Neuronal stem cell (in vitro differentiated cells): ENCODE measurements at regions not wholly inside any gene's neighbourhood (a gene's known extent, or its start where the extent isn't known, plus 50 kb on each side); places are given as distances from the start of the nearest gene placed in this dataset.

ENCODE experiments used
- DNase-seq: peaks from one replicate; pipeline ENCODE4 v3.0.0-alpha.2; 2013; ENCODE audit warnings: low spot score
- H2AFZ ChIP-seq: one replicate; pipeline ENCODE4 v1.6.1; 2013; ENCODE audit warnings: mild to moderate bottlenecking, low read length, inconsistent platforms
- H2AK5ac ChIP-seq: 2 replicates; pipeline ENCODE4 v1.6.1; 2013; ENCODE audit warnings: low read depth, mild to moderate bottlenecking, inconsistent platforms, low read length, moderate library complexity, mixed read lengths
- H2BK120ac ChIP-seq: 2 replicates; pipeline ENCODE4 v1.6.1; 2013; ENCODE audit warnings: low read depth, mild to moderate bottlenecking, inconsistent platforms, low read length, moderate library complexity, mixed read lengths
- H2BK12ac ChIP-seq: one replicate; pipeline ENCODE4 v1.6.1; 2013; ENCODE audit warnings: low read length, inconsistent platforms
- H2BK15ac ChIP-seq: 2 replicates; pipeline ENCODE4 v1.6.1; 2013; ENCODE audit warnings: mild to moderate bottlenecking, low read length, inconsistent platforms, mixed read lengths
- H2BK5ac ChIP-seq: one replicate; pipeline ENCODE4 v1.6.1; 2013; ENCODE audit warnings: inconsistent platforms, mild to moderate bottlenecking, low read length, moderate library complexity
- H3K14ac ChIP-seq: one replicate; pipeline ENCODE4 v1.6.1; 2013; ENCODE audit warnings: low read length, inconsistent platforms
- H3K18ac ChIP-seq: 2 replicates; pipeline ENCODE4 v1.6.1; 2013; ENCODE audit warnings: low read length, inconsistent platforms
- H3K23ac ChIP-seq: 2 replicates; pipeline ENCODE4 v1.6.1; 2013; ENCODE audit warnings: low read depth, mild to moderate bottlenecking, mixed read lengths, low read length, inconsistent platforms; ENCODE audit not compliant: poor library complexity
- H3K27ac ChIP-seq: replicated peaks from 3 replicates; pipeline ENCODE4 v1.5.1; 2013; ENCODE audit warnings: low read length, inconsistent platforms
- H3K27me3 ChIP-seq, 3 experiments: 2 replicates each; pipeline ENCODE4 v1.6.1; 2013; ENCODE audit warnings: low read length in 3 of 3, mild to moderate bottlenecking in 2 of 3, inconsistent platforms in 1 of 3, low read depth in 1 of 3, mixed read lengths in 1 of 3, moderate library complexity in 1 of 3; ENCODE audit not compliant: control insufficient read depth in 3 of 3, insufficient read depth in 3 of 3
- H3K36me3 ChIP-seq, 2 donors: replicated peaks in 1 of 2; 2 replicates each; pipeline ENCODE4 v1.6.1; 2013; ENCODE audit warnings: low read length in 2 of 2; ENCODE audit not compliant: control insufficient read depth in 2 of 2, insufficient read depth in 2 of 2
- H3K4ac ChIP-seq: 2 replicates; pipeline ENCODE4 v1.6.1; 2013; ENCODE audit warnings: inconsistent platforms, mild to moderate bottlenecking, low read length, moderate library complexity
- H3K4me1 ChIP-seq, 2 donors: 1 replicate in 1 of 2; 2 replicates in 1 of 2; pipeline ENCODE4 v1.6.1; 2013; ENCODE audit warnings: low read length in 2 of 2, low read depth in 1 of 2; ENCODE audit not compliant: control insufficient read depth in 2 of 2, insufficient read depth in 1 of 2
- H3K4me2 ChIP-seq: one replicate; pipeline ENCODE4 v1.6.1; 2013; ENCODE audit warnings: mild to moderate bottlenecking, low read length, inconsistent platforms; ENCODE audit not compliant: insufficient read depth, poor library complexity, severe bottlenecking
- H3K4me3 ChIP-seq, 2 donors: 2 replicates each; pipeline ENCODE4 v1.5.1; 2013; ENCODE audit warnings: low read length in 2 of 2, mild to moderate bottlenecking in 2 of 2, inconsistent platforms in 1 of 2, moderate library complexity in 1 of 2
- H3K79me1 ChIP-seq: one replicate; pipeline ENCODE4 v1.6.1; 2013; ENCODE audit warnings: low read depth, mild to moderate bottlenecking, inconsistent platforms, low read length, moderate library complexity
- H3K9ac ChIP-seq: one replicate; pipeline ENCODE4 v1.6.1; 2013; ENCODE audit warnings: mild to moderate bottlenecking, low read depth, low read length, inconsistent platforms; ENCODE audit not compliant: poor library complexity
- H3K9me3 ChIP-seq, 2 donors: replicated peaks in 1 of 2; 2 replicates each; pipeline versions ENCODE3 to v1.6.1; 2013; ENCODE audit warnings: low read length in 2 of 2, mild to moderate bottlenecking in 2 of 2, inconsistent platforms in 1 of 2, low read depth in 1 of 2, mixed read lengths in 1 of 2, moderate library complexity in 1 of 2; ENCODE audit not compliant: control insufficient read depth in 2 of 2, insufficient read depth in 1 of 2
- H4K8ac ChIP-seq: one replicate; pipeline ENCODE4 v1.6.1; 2013; ENCODE audit warnings: low read depth, mild to moderate bottlenecking, inconsistent platforms, low read length, moderate library complexity
- H4K91ac ChIP-seq: one replicate; pipeline ENCODE4 v1.6.1; 2013; ENCODE audit warnings: low read length, low read depth, mild to moderate bottlenecking, inconsistent platforms; ENCODE audit not compliant: poor library complexity
- WGBS, 2 donors: extraction: QIAGEN DNeasy Blood & Tissue Kit; methylation state at CpG; one replicate each; pipeline ENCODE4 v1.1.7; 2013; ENCODE audit warnings: missing lambda C conversion rate in 2 of 2, mixed read lengths in 1 of 2; ENCODE audit not compliant: insufficient read length in 2 of 2, insufficient replicate concordance in 1 of 2; ENCODE audit errors: extremely low coverage in 2 of 2; 5-methylcytosine and 5-hydroxymethylcytosine counted together

- no peak overlapping the region for H4K8ac ChIP-seq
- no peak overlapping the region for H3K4ac ChIP-seq
- no peak overlapping the region for H2BK120ac ChIP-seq
- no peaks in the 10 kb centered on the region for H3K27me3 ChIP-seq
- H3K4me1 ChIP-seq, result peaks cover 0 to 3% of the 10 kb centered on the region in 2 donors
- no peak overlapping the region for H3K4me2 ChIP-seq
- peaks cover 2% of the 10 kb centered on the region for H3K79me1 ChIP-seq
- H3K18ac ChIP-seq, result no peak overlapping the region
- H2BK12ac ChIP-seq, result no peak overlapping the region
- no peak overlapping the region for H3K27ac ChIP-seq
- H2BK15ac ChIP-seq, result no peak overlapping the region
- peaks cover 0 to 2% of the 10 kb centered on the region in 2 donors for H3K9me3 ChIP-seq
- no peak overlapping the region for H2AK5ac ChIP-seq
- H3K4me3 ChIP-seq, result no peak overlapping the region
- no peak overlapping the region for H4K91ac ChIP-seq
- DNase-seq, result no peak
- H3K14ac ChIP-seq, result no peak overlapping the region
- no peak overlapping the region for H3K9ac ChIP-seq
- no peaks in the 10 kb centered on the region for H3K36me3 ChIP-seq
- H3K23ac ChIP-seq, result no peak overlapping the region
- H2AFZ ChIP-seq, result no peak overlapping the region
- WGBS, 2 donors, result no CpG with 5 or more reads among the region's 1 CpG
- H2BK5ac ChIP-seq, result no peak overlapping the region
These were observed 177.8 kb upstream of the USP15 start for GRCh38 chr12:62082448-62082847.

DNA sequence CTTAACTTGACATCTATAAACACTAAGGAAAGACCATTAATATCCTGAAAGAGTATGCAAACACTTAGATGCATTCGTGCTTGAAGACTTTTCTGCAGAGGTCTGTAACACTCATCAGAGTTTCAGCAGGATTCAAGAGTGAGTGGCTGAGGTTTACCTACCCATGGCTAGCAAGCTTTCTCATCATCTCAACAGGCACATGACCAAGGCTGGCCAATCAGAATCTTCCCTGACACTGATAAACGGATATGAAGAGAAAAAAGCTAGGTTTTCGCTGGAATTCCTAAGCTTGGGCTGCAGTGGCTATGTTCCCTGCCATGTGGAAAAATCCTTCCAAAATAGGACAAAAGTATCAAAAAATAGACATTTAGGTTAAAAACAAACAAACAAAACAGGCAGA, 162.1 kb upstream of the USP15 start:
- H3K79me1 ChIP-seq, result no peaks in the 10 kb centered on the region
- H3K4me3 ChIP-seq, result no peak overlapping the region
- peaks cover 0 to 1% of the 10 kb centered on the region in 2 donors for H3K4me1 ChIP-seq
- H4K91ac ChIP-seq, result no peak overlapping the region
- no peak overlapping the region for H3K14ac ChIP-seq
- H2AFZ ChIP-seq, result no peak overlapping the region
- no peak overlapping the region for H3K9ac ChIP-seq
- no peak overlapping the region for H2BK120ac ChIP-seq
- no peak overlapping the region for H3K18ac ChIP-seq
- H3K27me3 ChIP-seq, result no peaks in the 10 kb centered on the region
- H2AK5ac ChIP-seq, result no peak overlapping the region
- no peak overlapping the region for H3K23ac ChIP-seq
- H2BK5ac ChIP-seq, result no peak overlapping the region
- WGBS, 2 donors, result no CpG with 5 or more reads among the region's 3 CpGs
- no peak overlapping the region for H3K4me2 ChIP-seq
- no peaks in the 10 kb centered on the region for H3K36me3 ChIP-seq
- H3K4ac ChIP-seq, result no peak overlapping the region
- no peak overlapping the region for H2BK12ac ChIP-seq
- H2BK15ac ChIP-seq, result no peak overlapping the region
- H3K9me3 ChIP-seq, result no peaks in the 10 kb centered on the region
- DNase-seq, result no peak
- no peak overlapping the region for H3K27ac ChIP-seq
- no peak overlapping the region for H4K8ac ChIP-seq

DNA sequence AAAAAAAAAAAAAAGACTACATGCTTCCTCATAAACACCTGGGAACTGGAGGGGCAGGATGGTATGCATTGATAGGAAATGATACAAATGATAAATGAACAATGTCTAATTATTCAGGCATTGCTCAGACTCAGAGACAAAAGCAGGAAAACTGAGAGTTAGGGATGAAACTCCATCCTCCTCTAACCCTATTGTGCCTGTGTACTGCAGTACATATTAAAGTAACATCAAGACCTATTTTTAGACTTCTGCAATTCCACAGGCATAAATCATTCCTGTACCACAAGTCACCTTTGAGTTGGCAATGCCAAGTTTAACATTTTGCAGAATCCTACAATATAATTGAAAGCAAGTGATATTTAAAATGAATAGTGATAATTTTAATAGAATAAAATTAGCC, 156.5 kb upstream of the USP15 start:
- Histone ChIP-seq H2AFZ (no peak overlapping the region), H2BK12ac (no peak overlapping the region), H3K4me3 (no peak overlapping the region), H4K8ac (no peak overlapping the region), H3K9ac (no peak overlapping the region), H3K27ac (no peak overlapping the region), H2BK5ac (no peak overlapping the region), H3K27me3 (no peaks in the 10 kb centered on the region), H3K14ac (no peak overlapping the region), H3K36me3 (no peaks in the 10 kb centered on the region), H2BK15ac (no peak overlapping the region), H3K4me1 (peaks cover 0 to 5% of the 10 kb centered on the region in 2 donors), H3K4ac (no peak overlapping the region), H3K79me1 (no peaks in the 10 kb centered on the region), H3K9me3 (no peaks in the 10 kb centered on the region), H2BK120ac (no peak overlapping the region), H2AK5ac (no peak overlapping the region), H3K4me2 (no peak overlapping the region), H4K91ac (no peak overlapping the region), H3K23ac (no peak overlapping the region), H3K18ac (no peak overlapping the region)
- DNase-seq, result no peak

GRCh38 chr12:62106547-62107185, 153.5 kb upstream of the USP15 start:
- H2BK12ac ChIP-seq, result no peak overlapping the region
- peak overlapping the region; percentile 13 for H2AFZ ChIP-seq
- H3K9me3 ChIP-seq, result no peaks in the 10 kb centered on the region
- H4K8ac ChIP-seq, result no peak overlapping the region
- H2BK15ac ChIP-seq, result no peak overlapping the region
- peaks cover 0 to 5% of the 10 kb centered on the region in 2 donors for H3K4me1 ChIP-seq
- no peaks in the 10 kb centered on the region for H3K36me3 ChIP-seq
- H2AK5ac ChIP-seq, result no peak overlapping the region
- WGBS, 2 donors, result no CpG with 5 or more reads among the region's 8 CpGs
- H3K4ac ChIP-seq, result no peak overlapping the region
- H2BK120ac ChIP-seq, result no peak overlapping the region
- H3K79me1 ChIP-seq, result no peaks in the 10 kb centered on the region
- H3K4me3 ChIP-seq, result no peak overlapping the region
- no peak overlapping the region for H3K14ac ChIP-seq
- no peak overlapping the region for H3K4me2 ChIP-seq
- H3K23ac ChIP-seq, result no peak overlapping the region
- no peak overlapping the region for H2BK5ac ChIP-seq
- no peak overlapping the region for H4K91ac ChIP-seq
- no peak overlapping the region for H3K18ac ChIP-seq
- no peak overlapping the region for H3K27ac ChIP-seq
- no peak overlapping the region for H3K9ac ChIP-seq
- H3K27me3 ChIP-seq, result no peaks in the 10 kb centered on the region
- no peak for DNase-seq
